Testis (tissue), 2 donors: ENCODE measurements at regions not wholly inside any gene's neighbourhood (a gene's known extent, or its start where the extent isn't known, plus 50 kb on each side); places are given as distances from the start of the nearest gene placed in this dataset.

Experiments
- DNase-seq: peaks from one replicate; pipeline ENCODE4 v3.0.0-alpha.2; 2019
- H3K27ac ChIP-seq, 2 donors: fragments of 200-600 bp; sonication (generic); one replicate each; pipeline ENCODE4 v1.5.1; 2019
- H3K27me3 ChIP-seq: fragments of 200-600 bp; sonication (generic); one replicate; pipeline ENCODE4 v1.5.1; 2019
- H3K36me3 ChIP-seq: fragments of 200-600 bp; sonication (generic); one replicate; pipeline ENCODE4 v1.5.1; 2017; ENCODE audit warnings: low read depth; ENCODE audit errors: missing control alignments
- H3K4me1 ChIP-seq: fragments of 200-600 bp; sonication (generic); one replicate; pipeline ENCODE4 v1.5.1; 2019
- H3K4me3 ChIP-seq, 2 donors: fragments of 200-600 bp; sonication (generic); one replicate each; pipeline ENCODE4 v1.5.1; 2017 to 2019
- H3K9me3 ChIP-seq: fragments of 200-600 bp; sonication (generic); one replicate; pipeline ENCODE4 v1.5.1; 2017
- POLR2A ChIP-seq: fragments of 450-650 bp; IDR thresholded peaks from one replicate; pipeline ENCODE4 v1.6.1; 2017; ENCODE audit warnings: antibody characterized with exemption, mild to moderate bottlenecking, moderate library complexity
- whole genome bisulfite sequencing, 2 donors: methylation state at CpG; one replicate each; pipeline ENCODE4 v1.1.5; 2018; 5-methylcytosine and 5-hydroxymethylcytosine counted together
- intact Hi-C: fragments of 100-400 bp; cut with DNase I; formaldehyde crosslinking; loops from one replicate; pipeline ENCODE4 v1.15.1; 2023; ENCODE audit warnings: low total_unique reads
- TF ChIP-seq, protein P1 (sequence below), 3 experiments: fragments of 450-650 bp in 2 of 3; fragments of 200-600 bp in 1 of 3; sonication (generic) in 1 of 3; IDR thresholded peaks; one replicate each; pipeline ENCODE4 v1.5.1; 2016 to 2019; ENCODE audit warnings: antibody characterized with exemption in 3 of 3, mild to moderate bottlenecking in 2 of 3, moderate library complexity in 1 of 3

GRCh38 chr19:30649934-30650614 lies 277.9 kb downstream of the ZNF536 start:
- H3K27me3 ChIP-seq: no peaks in the 10 kb centered on the region

GRCh38 chr19:30648866-30649862 lies 277.0 kb downstream of the ZNF536 start:
- WGBS, 2 donors: 80 to 82% methylated on average over 11 to 12 of the region's 12 CpGs
- H3K27me3 ChIP-seq: no peaks in the 10 kb centered on the region

More at GRCh38 chr19:30649934-30650614, 277.9 kb downstream of the ZNF536 start:
- no peak overlapping the region for H3K27ac ChIP-seq
- intact Hi-C loops: no loop called here
- no peaks in the 10 kb centered on the region for H3K36me3 ChIP-seq
- 20 to 30% methylated on average over 9 of the region's 9 CpGs for WGBS, 2 donors
- no peak overlapping the region for H3K4me3 ChIP-seq
- no peak for TF ChIP-seq POLR2A
- TF ChIP-seq, protein P1, sequence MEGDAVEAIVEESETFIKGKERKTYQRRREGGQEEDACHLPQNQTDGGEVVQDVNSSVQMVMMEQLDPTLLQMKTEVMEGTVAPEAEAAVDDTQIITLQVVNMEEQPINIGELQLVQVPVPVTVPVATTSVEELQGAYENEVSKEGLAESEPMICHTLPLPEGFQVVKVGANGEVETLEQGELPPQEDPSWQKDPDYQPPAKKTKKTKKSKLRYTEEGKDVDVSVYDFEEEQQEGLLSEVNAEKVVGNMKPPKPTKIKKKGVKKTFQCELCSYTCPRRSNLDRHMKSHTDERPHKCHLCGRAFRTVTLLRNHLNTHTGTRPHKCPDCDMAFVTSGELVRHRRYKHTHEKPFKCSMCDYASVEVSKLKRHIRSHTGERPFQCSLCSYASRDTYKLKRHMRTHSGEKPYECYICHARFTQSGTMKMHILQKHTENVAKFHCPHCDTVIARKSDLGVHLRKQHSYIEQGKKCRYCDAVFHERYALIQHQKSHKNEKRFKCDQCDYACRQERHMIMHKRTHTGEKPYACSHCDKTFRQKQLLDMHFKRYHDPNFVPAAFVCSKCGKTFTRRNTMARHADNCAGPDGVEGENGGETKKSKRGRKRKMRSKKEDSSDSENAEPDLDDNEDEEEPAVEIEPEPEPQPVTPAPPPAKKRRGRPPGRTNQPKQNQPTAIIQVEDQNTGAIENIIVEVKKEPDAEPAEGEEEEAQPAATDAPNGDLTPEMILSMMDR (IDR thresholded peaks at IDR 0.05): peak; percentile 54 to 78 (median 63)
- no peaks in the 10 kb centered on the region for H3K9me3 ChIP-seq
- peak; percentile 70 for DNase-seq
- H3K4me1 ChIP-seq: peaks cover 3% of the 10 kb centered on the region

GRCh38 chr19:30647891-30648720 lies 275.9 kb downstream of the ZNF536 start:
- H3K4me1 ChIP-seq: peaks cover 3% of the 10 kb centered on the region
- WGBS, 2 donors: 62 to 75% methylated on average over 19 of the region's 19 CpGs
- H3K4me3 ChIP-seq: no peak overlapping the region
- intact Hi-C loops: no loop called here
- no peak for TF ChIP-seq POLR2A
- TF ChIP-seq, protein P1 (IDR thresholded peaks at IDR 0.05): no peak
- no peaks in the 10 kb centered on the region for H3K27me3 ChIP-seq
- no peak for DNase-seq
- no peaks in the 10 kb centered on the region for H3K9me3 ChIP-seq
- H3K36me3 ChIP-seq: no peaks in the 10 kb centered on the region
- H3K27ac ChIP-seq: no peak overlapping the region

More at GRCh38 chr19:30648866-30649862, 277.0 kb downstream of the ZNF536 start:
- intact Hi-C loops: no loop called here
- Histone ChIP-seq H3K9me3 (no peaks in the 10 kb centered on the region), H3K27ac (no peak overlapping the region), H3K4me1 (peaks cover 3% of the 10 kb centered on the region), H3K36me3 (no peaks in the 10 kb centered on the region), H3K4me3 (no peak overlapping the region)
- TF ChIP-seq POLR2A: no peak
- TF ChIP-seq, protein P1 (IDR thresholded peaks at IDR 0.05): no peak
- no peak for DNase-seq

DNA sequence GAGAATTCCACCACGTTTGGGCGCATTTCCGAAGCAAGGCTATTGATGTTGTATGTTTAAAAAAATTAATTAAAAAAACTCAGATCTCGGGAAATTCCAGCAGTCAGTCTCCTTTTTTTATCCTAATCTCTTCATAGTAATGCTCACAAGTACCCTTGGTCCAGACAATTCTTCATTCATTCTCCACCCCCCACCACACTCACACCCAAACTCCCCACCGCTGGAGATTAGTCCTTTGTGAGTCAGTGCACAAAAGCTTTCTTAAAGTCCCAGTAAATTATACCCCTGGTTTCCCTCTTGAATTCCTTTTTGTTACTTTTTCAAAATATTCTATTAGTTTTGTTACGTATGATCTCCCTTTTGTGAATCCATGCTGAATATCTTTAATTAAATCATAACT lies 274.6 kb downstream of the ZNF536 start:
- H3K27me3 ChIP-seq: no peaks in the 10 kb centered on the region
- no peaks in the 10 kb centered on the region for H3K9me3 ChIP-seq
- no peak for DNase-seq
- 71 to 74% methylated on average over 6 of the region's 6 CpGs for WGBS, 2 donors
- peaks cover 3% of the 10 kb centered on the region for H3K4me1 ChIP-seq
- intact Hi-C loops: no loop called here
- no peak overlapping the region for H3K4me3 ChIP-seq
- H3K36me3 ChIP-seq: no peaks in the 10 kb centered on the region
- no peak overlapping the region for H3K27ac ChIP-seq
- no peak for TF ChIP-seq POLR2A
- TF ChIP-seq, protein P1 (IDR thresholded peaks at IDR 0.05): no peak
